Endothelial cell of umbilical vein (primary cell): ENCODE measurements at regions not wholly inside any gene's neighbourhood (a gene's known extent, or its start where the extent isn't known, plus 50 kb on each side); places are given as distances from the start of the nearest gene placed in this dataset.

Source experiments
- BruUV-seq: library from RNA; stranded (reverse); fragments of 400-500 nt; replicated peaks from 2 replicates; lab custom pipeline; 2021; lab: Mats Ljungman, UMichigan
- CTCF ChIA-PET: fragments of 300-600, 350-600 bp; sonication (Branson Sonifier 250); formaldehyde crosslinking; loops from one replicate; lab custom pipeline; 2021; ENCODE audit warnings: antibody characterized with exemption, inconsistent platforms; lab: Charles Lee
- POLR2A ChIA-PET: fragments of 300-600, 350-600 bp; sonication (Branson Sonifier 250); formaldehyde crosslinking; loops from one replicate; lab custom pipeline; 2021; ENCODE audit warnings: antibody characterized with exemption, inconsistent platforms; lab: Charles Lee
- DNase-seq: peaks from one replicate; pipeline ENCODE4 v3.0.0-alpha.2; 2011; ENCODE audit warnings: low read depth, low spot score
- FAIRE-seq: peaks from 2 replicates; lab custom pipeline; 2011; peaks lifted over from hg19 to GRCh38; lab: Jason Lieb, UNC
- H2AFZ ChIP-seq: 2 replicates; pipeline ENCODE4 v1.6.0; 2012; ENCODE audit warnings: low read depth, low read length, control low read depth, inconsistent platforms
- H3K27ac ChIP-seq: 2 replicates; pipeline ENCODE4 v1.5.1; 2011; ENCODE audit warnings: low read depth, mild to moderate bottlenecking, control low read depth, low read length, moderate library complexity; ENCODE audit not compliant: insufficient read depth
- H3K27me3 ChIP-seq, 2 experiments: 2 replicates each; pipeline versions ENCODE4 v1.6.0 to v1.6.1; 2011; ENCODE audit warnings: low read length in 2 of 2, mixed read lengths in 1 of 2; ENCODE audit not compliant: control insufficient read depth in 2 of 2, insufficient read depth in 2 of 2
- H3K36me3 ChIP-seq, 2 experiments: 2 replicates in 1 of 2; 3 replicates in 1 of 2; pipeline ENCODE4 v1.5.1; 2011; ENCODE audit warnings: low read length in 2 of 2, mild to moderate bottlenecking in 1 of 2, moderate library complexity in 1 of 2; ENCODE audit not compliant: control insufficient read depth in 2 of 2, insufficient read depth in 2 of 2; ENCODE audit errors: extremely low read depth in 1 of 2
- H3K4me1 ChIP-seq: 3 replicates; pipeline ENCODE4 v1.5.1; 2011; ENCODE audit warnings: mild to moderate bottlenecking, low read length; ENCODE audit not compliant: control insufficient read depth, insufficient read depth; ENCODE audit errors: extremely low read depth
- H3K4me2 ChIP-seq: 2 replicates; pipeline ENCODE4 v1.6.1; 2011; ENCODE audit warnings: low read length, control low read depth, mixed read lengths; ENCODE audit not compliant: insufficient read depth
- H3K4me3 ChIP-seq, 3 experiments: fragments of 200-600 bp in 1 of 3; sonication (generic), shearing (Covaris generic) in 1 of 3; replicated peaks in 1 of 3; 2 replicates each; pipeline ENCODE4 v1.5.1; 2011 to 2016; ENCODE audit warnings: control low read depth in 3 of 3, low read length in 3 of 3, mild to moderate bottlenecking in 2 of 3, inconsistent platforms in 1 of 3, low read depth in 1 of 3, moderate library complexity in 1 of 3; ENCODE audit not compliant: insufficient read depth in 1 of 3
- H3K79me2 ChIP-seq: 2 replicates; pipeline ENCODE4 v1.6.0; 2012; ENCODE audit warnings: low read length, inconsistent platforms; ENCODE audit not compliant: control insufficient read depth, insufficient read depth
- H3K9ac ChIP-seq: replicated peaks from 2 replicates; pipeline ENCODE3; 2011; ENCODE audit warnings: low read length, control low read depth; ENCODE audit not compliant: insufficient read depth; ENCODE audit errors: extremely low read depth
- H3K9me1 ChIP-seq: replicated peaks from 3 replicates; pipeline ENCODE4 v1.6.0; 2011; ENCODE audit warnings: mild to moderate bottlenecking, low read length; ENCODE audit not compliant: control insufficient read depth, insufficient read depth; ENCODE audit errors: extremely low read depth
- H3K9me3 ChIP-seq: replicated peaks from 2 replicates; pipeline ENCODE4 v1.5.1; 2012; ENCODE audit warnings: low read length, inconsistent platforms; ENCODE audit not compliant: control insufficient read depth, insufficient read depth
- H4K20me1 ChIP-seq: replicated peaks from 2 replicates; pipeline ENCODE3; 2011; ENCODE audit warnings: mild to moderate bottlenecking, low read length; ENCODE audit not compliant: control insufficient read depth, insufficient read depth; ENCODE audit errors: extremely low read depth
- EZH2 ChIP-seq: IDR thresholded peaks from 2 replicates; pipeline ENCODE4 v1.6.1; 2012; ENCODE audit warnings: borderline replicate concordance, low read depth, mild to moderate bottlenecking, moderate library complexity, low read length, inconsistent platforms; ENCODE audit not compliant: severe bottlenecking
- FOS ChIP-seq: IDR thresholded peaks from 2 replicates; pipeline ENCODE4 v1.6.1; 2011; ENCODE audit warnings: mild to moderate bottlenecking, low read length, moderate library complexity, borderline replicate concordance; ENCODE audit not compliant: insufficient read depth
- GATA2 ChIP-seq: IDR thresholded peaks from 2 replicates; pipeline ENCODE4 v1.7.0; 2011; ENCODE audit warnings: low read depth, mild to moderate bottlenecking, moderate library complexity, mixed read lengths, low read length; ENCODE audit not compliant: insufficient read length, insufficient read depth
- JUN ChIP-seq: IDR thresholded peaks from 2 replicates; pipeline ENCODE4 v1.6.1; 2011; ENCODE audit warnings: borderline replicate concordance, low read depth; ENCODE audit not compliant: insufficient read length, insufficient read depth
- POLR2A ChIP-seq: IDR thresholded peaks from 2 replicates; pipeline ENCODE4 v1.6.1; 2012; ENCODE audit warnings: low read depth, mild to moderate bottlenecking, control low read depth, low read length
- POLR2AphosphoS5 ChIP-seq: IDR thresholded peaks from 2 replicates; pipeline ENCODE4 v1.6.1; 2012; ENCODE audit warnings: low read depth, mild to moderate bottlenecking, control low read depth, low read length, moderate library complexity; ENCODE audit not compliant: insufficient read depth
- dilution Hi-C: fragments of 300-500 bp; cut with MboI; formaldehyde crosslinking; loops from one replicate; pipeline ENCODE4 v1.15.0; 2019; ENCODE audit warnings: low sequenced_read_pairs; ENCODE audit not compliant: extremely low pct_ligation_motif_present
- intact Hi-C: fragments of 100-400 bp; cut with micrococcal nuclease; formaldehyde crosslinking; loops from one replicate; pipeline ENCODE4 v1.10.0; 2022

DNA sequence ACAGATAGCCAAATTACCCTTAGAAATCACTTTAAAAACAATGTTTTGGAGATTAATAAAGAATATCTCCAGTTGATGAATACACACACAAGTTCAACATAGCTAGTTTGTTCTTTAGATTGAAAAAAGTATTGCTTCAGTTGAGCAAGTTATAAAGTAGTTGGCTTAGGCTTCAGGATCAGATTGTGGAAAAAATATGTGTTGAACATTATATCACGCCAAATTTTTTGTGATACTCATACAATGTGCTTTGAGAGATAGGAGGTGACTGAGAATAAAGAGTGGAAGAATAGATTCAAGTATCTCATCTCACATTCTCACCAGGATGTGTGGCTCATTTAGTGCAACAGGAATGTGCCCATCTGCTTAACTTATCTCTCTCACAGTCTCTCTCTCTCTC lies 553.3 kb downstream of the HTR7 start:
- Histone ChIP-seq H3K9me1 (no peaks in the 10 kb centered on the region), H3K9ac (no peak overlapping the region), H3K27ac (no peak overlapping the region), H3K79me2 (no peaks in the 10 kb centered on the region), H3K4me2 (no peak overlapping the region), H3K27me3 (no peaks in the 10 kb centered on the region), H4K20me1 (no peaks in the 10 kb centered on the region), H3K9me3 (no peaks in the 10 kb centered on the region), H3K4me1 (peaks cover 10% of the 10 kb centered on the region), H3K4me3 (no peak overlapping the region), H2AFZ (no peak overlapping the region), H3K36me3 (no peaks in the 10 kb centered on the region)
- intact Hi-C loops: no loop called here
- DNase-seq (no peak), FAIRE-seq (no peak)
- no TSS peak for BruUV-seq
- ChIA-PET POLR2A (no interaction called here), CTCF (no interaction called here)
- dilution Hi-C loops: no loop called here
- TF ChIP-seq POLR2A (no peak), EZH2 (no peak), POLR2AphosphoS5 (no peak), GATA2 (no peak)

DNA sequence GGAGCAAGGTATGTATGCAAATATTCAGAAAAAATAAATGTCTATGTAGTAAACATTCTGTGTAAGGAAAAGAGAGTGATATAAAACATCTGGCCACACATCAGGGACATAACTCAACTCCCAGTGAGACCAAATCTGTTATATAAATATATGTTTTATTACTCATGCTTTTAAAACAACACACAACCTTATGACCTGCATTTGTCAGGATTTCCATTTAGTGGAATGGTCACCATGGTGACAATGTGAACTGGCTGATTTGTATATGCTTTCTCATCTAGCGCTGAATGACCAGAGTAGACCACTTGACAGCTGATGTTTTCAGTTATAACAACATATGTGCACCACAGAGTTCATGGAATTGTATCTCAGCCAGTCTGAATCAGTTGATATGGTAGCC lies 551.7 kb downstream of the HTR7 start:
- H4K20me1 ChIP-seq: no peaks in the 10 kb centered on the region
- peak overlapping the region; percentile 58 for H3K27ac ChIP-seq
- no TSS peak for BruUV-seq
- no peaks in the 10 kb centered on the region for H3K9me3 ChIP-seq
- peaks cover 10% of the 10 kb centered on the region for H3K4me1 ChIP-seq
- DNase-seq (peak; percentile 98), FAIRE-seq (peak; percentile 68)
- no peaks in the 10 kb centered on the region for H3K36me3 ChIP-seq
- intact Hi-C loops: loop anchor here (1.0 to 5.0 kb wide), 2 partner anchors 8 to 111 kb away; no protein-coding TSS in a partner anchor
- H3K4me2 ChIP-seq: peak overlapping the region; percentile 61
- dilution Hi-C loops: no loop called here
- no peaks in the 10 kb centered on the region for H3K27me3 ChIP-seq
- no peak overlapping the region for H3K4me3 ChIP-seq
- H3K9me1 ChIP-seq: no peaks in the 10 kb centered on the region
- H3K79me2 ChIP-seq: no peaks in the 10 kb centered on the region
- CTCF ChIA-PET: interaction anchor here (1.0 kb wide), 1 partner anchor 18 kb away, joined by 4 read pairs; no protein-coding TSS in a partner anchor
- H3K9ac ChIP-seq: no peak overlapping the region
- POLR2A ChIA-PET: no interaction called here
- H2AFZ ChIP-seq: no peak overlapping the region
- TF ChIP-seq JUN (peak; percentile 86), GATA2 (peak; percentile 60), POLR2A (no peak), FOS (peak; percentile 61), POLR2AphosphoS5 (peak; percentile 34)
